Neuronal stem cell (in vitro differentiated cells): ENCODE measurements at regions not wholly inside any gene's neighbourhood (a gene's known extent, or its start where the extent isn't known, plus 50 kb on each side); places are given as distances from the start of the nearest gene placed in this dataset.
"Not testable (repeated sequence)": the region's sequence is repeated elsewhere in the genome, so short reads cannot be mapped to it uniquely, and the experiment has no call there.

Source experiments
- DNase-seq: peaks from one replicate; pipeline ENCODE4 v3.0.0-alpha.2; 2013; ENCODE audit warnings: low spot score
- H2AFZ ChIP-seq: one replicate; pipeline ENCODE4 v1.6.1; 2013; ENCODE audit warnings: mild to moderate bottlenecking, low read length, inconsistent platforms
- H2AK5ac ChIP-seq: 2 replicates; pipeline ENCODE4 v1.6.1; 2013; ENCODE audit warnings: low read depth, mild to moderate bottlenecking, inconsistent platforms, low read length, moderate library complexity, mixed read lengths
- H2BK120ac ChIP-seq: 2 replicates; pipeline ENCODE4 v1.6.1; 2013; ENCODE audit warnings: low read depth, mild to moderate bottlenecking, inconsistent platforms, low read length, moderate library complexity, mixed read lengths
- H2BK12ac ChIP-seq: one replicate; pipeline ENCODE4 v1.6.1; 2013; ENCODE audit warnings: low read length, inconsistent platforms
- H2BK15ac ChIP-seq: 2 replicates; pipeline ENCODE4 v1.6.1; 2013; ENCODE audit warnings: mild to moderate bottlenecking, low read length, inconsistent platforms, mixed read lengths
- H2BK5ac ChIP-seq: one replicate; pipeline ENCODE4 v1.6.1; 2013; ENCODE audit warnings: inconsistent platforms, mild to moderate bottlenecking, low read length, moderate library complexity
- H3K14ac ChIP-seq: one replicate; pipeline ENCODE4 v1.6.1; 2013; ENCODE audit warnings: low read length, inconsistent platforms
- H3K18ac ChIP-seq: 2 replicates; pipeline ENCODE4 v1.6.1; 2013; ENCODE audit warnings: low read length, inconsistent platforms
- H3K23ac ChIP-seq: 2 replicates; pipeline ENCODE4 v1.6.1; 2013; ENCODE audit warnings: low read depth, mild to moderate bottlenecking, mixed read lengths, low read length, inconsistent platforms; ENCODE audit not compliant: poor library complexity
- H3K27ac ChIP-seq: replicated peaks from 3 replicates; pipeline ENCODE4 v1.5.1; 2013; ENCODE audit warnings: low read length, inconsistent platforms
- H3K27me3 ChIP-seq, 3 experiments: 2 replicates each; pipeline ENCODE4 v1.6.1; 2013; ENCODE audit warnings: low read length in 3 of 3, mild to moderate bottlenecking in 2 of 3, inconsistent platforms in 1 of 3, low read depth in 1 of 3, mixed read lengths in 1 of 3, moderate library complexity in 1 of 3; ENCODE audit not compliant: control insufficient read depth in 3 of 3, insufficient read depth in 3 of 3
- H3K36me3 ChIP-seq, 2 donors: replicated peaks in 1 of 2; 2 replicates each; pipeline ENCODE4 v1.6.1; 2013; ENCODE audit warnings: low read length in 2 of 2; ENCODE audit not compliant: control insufficient read depth in 2 of 2, insufficient read depth in 2 of 2
- H3K4ac ChIP-seq: 2 replicates; pipeline ENCODE4 v1.6.1; 2013; ENCODE audit warnings: inconsistent platforms, mild to moderate bottlenecking, low read length, moderate library complexity
- H3K4me1 ChIP-seq, 2 donors: 1 replicate in 1 of 2; 2 replicates in 1 of 2; pipeline ENCODE4 v1.6.1; 2013; ENCODE audit warnings: low read length in 2 of 2, low read depth in 1 of 2; ENCODE audit not compliant: control insufficient read depth in 2 of 2, insufficient read depth in 1 of 2
- H3K4me2 ChIP-seq: one replicate; pipeline ENCODE4 v1.6.1; 2013; ENCODE audit warnings: mild to moderate bottlenecking, low read length, inconsistent platforms; ENCODE audit not compliant: insufficient read depth, poor library complexity, severe bottlenecking
- H3K4me3 ChIP-seq, 2 donors: 2 replicates each; pipeline ENCODE4 v1.5.1; 2013; ENCODE audit warnings: low read length in 2 of 2, mild to moderate bottlenecking in 2 of 2, inconsistent platforms in 1 of 2, moderate library complexity in 1 of 2
- H3K79me1 ChIP-seq: one replicate; pipeline ENCODE4 v1.6.1; 2013; ENCODE audit warnings: low read depth, mild to moderate bottlenecking, inconsistent platforms, low read length, moderate library complexity
- H3K9ac ChIP-seq: one replicate; pipeline ENCODE4 v1.6.1; 2013; ENCODE audit warnings: mild to moderate bottlenecking, low read depth, low read length, inconsistent platforms; ENCODE audit not compliant: poor library complexity
- H3K9me3 ChIP-seq, 2 donors: replicated peaks in 1 of 2; 2 replicates each; pipeline versions ENCODE3 to v1.6.1; 2013; ENCODE audit warnings: low read length in 2 of 2, mild to moderate bottlenecking in 2 of 2, inconsistent platforms in 1 of 2, low read depth in 1 of 2, mixed read lengths in 1 of 2, moderate library complexity in 1 of 2; ENCODE audit not compliant: control insufficient read depth in 2 of 2, insufficient read depth in 1 of 2
- H4K8ac ChIP-seq: one replicate; pipeline ENCODE4 v1.6.1; 2013; ENCODE audit warnings: low read depth, mild to moderate bottlenecking, inconsistent platforms, low read length, moderate library complexity
- H4K91ac ChIP-seq: one replicate; pipeline ENCODE4 v1.6.1; 2013; ENCODE audit warnings: low read length, low read depth, mild to moderate bottlenecking, inconsistent platforms; ENCODE audit not compliant: poor library complexity
- WGBS, 2 donors: extraction: QIAGEN DNeasy Blood & Tissue Kit; methylation state at CpG; one replicate each; pipeline ENCODE4 v1.1.7; 2013; ENCODE audit warnings: missing lambda C conversion rate in 2 of 2, mixed read lengths in 1 of 2; ENCODE audit not compliant: insufficient read length in 2 of 2, insufficient replicate concordance in 1 of 2; ENCODE audit errors: extremely low coverage in 2 of 2; 5-methylcytosine and 5-hydroxymethylcytosine counted together

DNA sequence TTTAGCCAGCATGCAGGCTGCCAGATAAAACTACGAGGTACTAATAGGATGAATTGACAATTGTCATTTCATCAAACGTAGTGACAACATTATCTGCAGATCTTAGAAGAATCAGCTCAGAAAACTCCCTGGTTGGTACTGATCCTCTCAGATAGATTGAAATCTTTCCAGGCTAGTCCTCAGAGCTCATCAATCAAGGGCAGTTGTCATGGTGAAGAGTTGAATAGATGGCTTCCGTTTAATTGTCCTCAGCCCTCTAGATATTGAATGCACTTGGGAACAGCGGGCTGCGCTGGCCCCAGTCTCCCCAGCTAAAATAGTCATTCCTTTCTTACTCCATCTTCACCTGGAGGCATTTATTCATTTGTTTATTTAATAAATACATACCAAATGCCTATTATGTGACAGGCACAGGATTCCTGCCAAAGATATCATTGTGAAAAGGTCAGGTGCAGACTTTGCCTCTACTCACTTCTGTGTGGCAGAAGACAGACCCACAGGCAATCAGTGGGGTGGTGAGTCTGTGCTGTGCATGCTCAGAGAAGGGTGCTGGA lies 1081.6 kb downstream of the TYW1 start:
- H3K9me3 ChIP-seq = no peaks in the 10 kb centered on the region
- no peak overlapping the region for H2BK15ac ChIP-seq
- H3K27ac ChIP-seq = no peak overlapping the region
- no peaks in the 10 kb centered on the region for H3K79me1 ChIP-seq
- peaks cover 0 to 2% of the 10 kb centered on the region in 2 donors for H3K4me1 ChIP-seq
- H2BK12ac ChIP-seq = no peak overlapping the region
- H3K27me3 ChIP-seq = no peaks in the 10 kb centered on the region
- H3K4me3 ChIP-seq = no peak overlapping the region
- H2AK5ac ChIP-seq = no peak overlapping the region
- no peak overlapping the region for H2AFZ ChIP-seq
- no peak for DNase-seq
- no peak overlapping the region for H3K18ac ChIP-seq
- no peak overlapping the region for H3K23ac ChIP-seq
- no peak overlapping the region for H2BK5ac ChIP-seq
- H3K4ac ChIP-seq = no peak overlapping the region
- no peak overlapping the region for H3K14ac ChIP-seq
- no peak overlapping the region for H2BK120ac ChIP-seq
- H3K36me3 ChIP-seq = no peaks in the 10 kb centered on the region
- H4K91ac ChIP-seq = no peak overlapping the region
- no peak overlapping the region for H3K4me2 ChIP-seq
- no peak overlapping the region for H4K8ac ChIP-seq
- no peak overlapping the region for H3K9ac ChIP-seq
- WGBS, 2 donors = no CpG with 5 or more reads among the region's 5 CpGs

DNA sequence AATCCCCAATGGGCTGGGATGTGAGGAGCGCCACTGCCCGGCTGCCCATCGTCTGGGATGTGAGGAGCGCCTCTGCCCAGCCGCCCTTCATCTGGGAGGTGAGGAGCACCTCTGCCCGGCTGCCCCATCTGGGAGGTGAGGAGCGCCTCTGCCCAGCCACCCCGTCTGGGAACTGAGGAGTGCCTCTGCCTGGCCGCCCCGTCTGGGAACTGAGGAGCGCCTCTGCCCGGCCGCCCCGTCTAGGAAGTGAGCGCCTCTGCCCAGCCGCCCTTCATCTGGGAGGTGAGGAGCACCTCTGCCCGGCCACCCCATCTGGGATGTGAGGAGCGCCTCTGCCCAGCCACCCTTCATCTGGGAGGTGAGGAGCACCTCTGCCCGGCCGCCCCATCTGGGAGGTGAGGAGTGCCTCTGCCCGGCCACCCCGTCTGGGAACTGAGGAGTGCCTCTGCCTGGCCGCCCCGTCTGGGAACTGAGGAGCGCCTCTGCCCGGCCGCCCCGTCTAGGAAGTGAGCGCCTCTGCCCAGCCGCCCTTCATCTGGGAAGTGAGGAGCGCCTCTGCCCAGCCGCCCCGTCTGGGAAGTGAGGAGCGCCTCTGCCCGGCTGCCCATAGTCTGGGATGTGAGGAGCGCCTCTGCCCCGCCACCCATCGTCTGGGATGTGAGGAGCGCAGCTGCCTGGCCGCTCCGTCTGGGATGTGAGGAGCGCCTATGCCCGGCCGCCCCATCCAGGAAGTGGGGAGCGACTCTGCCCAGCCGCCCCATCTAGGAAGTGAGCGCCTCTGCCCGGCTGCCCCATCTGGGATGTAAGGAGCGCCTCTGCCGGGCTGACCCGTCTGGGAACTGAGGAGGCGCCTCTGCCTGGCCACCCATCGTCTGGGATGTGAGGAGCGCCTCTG lies 1085.7 kb downstream of the TYW1 start:
- not testable (repeated sequence) for H2BK5ac ChIP-seq, H3K4me1 ChIP-seq, H3K9me3 ChIP-seq, H3K14ac ChIP-seq, H3K79me1 ChIP-seq, H3K4ac ChIP-seq, H4K8ac ChIP-seq, H4K91ac ChIP-seq, H2AK5ac ChIP-seq, H3K27ac ChIP-seq, H3K36me3 ChIP-seq, H2BK12ac ChIP-seq, H3K4me3 ChIP-seq, H3K4me2 ChIP-seq, H3K9ac ChIP-seq, H2BK15ac ChIP-seq, H2AFZ ChIP-seq, H3K18ac ChIP-seq, H3K27me3 ChIP-seq, DNase-seq, H3K23ac ChIP-seq, H2BK120ac ChIP-seq
- WGBS, 2 donors = no CpG with 5 or more reads among the region's 54 CpGs

DNA sequence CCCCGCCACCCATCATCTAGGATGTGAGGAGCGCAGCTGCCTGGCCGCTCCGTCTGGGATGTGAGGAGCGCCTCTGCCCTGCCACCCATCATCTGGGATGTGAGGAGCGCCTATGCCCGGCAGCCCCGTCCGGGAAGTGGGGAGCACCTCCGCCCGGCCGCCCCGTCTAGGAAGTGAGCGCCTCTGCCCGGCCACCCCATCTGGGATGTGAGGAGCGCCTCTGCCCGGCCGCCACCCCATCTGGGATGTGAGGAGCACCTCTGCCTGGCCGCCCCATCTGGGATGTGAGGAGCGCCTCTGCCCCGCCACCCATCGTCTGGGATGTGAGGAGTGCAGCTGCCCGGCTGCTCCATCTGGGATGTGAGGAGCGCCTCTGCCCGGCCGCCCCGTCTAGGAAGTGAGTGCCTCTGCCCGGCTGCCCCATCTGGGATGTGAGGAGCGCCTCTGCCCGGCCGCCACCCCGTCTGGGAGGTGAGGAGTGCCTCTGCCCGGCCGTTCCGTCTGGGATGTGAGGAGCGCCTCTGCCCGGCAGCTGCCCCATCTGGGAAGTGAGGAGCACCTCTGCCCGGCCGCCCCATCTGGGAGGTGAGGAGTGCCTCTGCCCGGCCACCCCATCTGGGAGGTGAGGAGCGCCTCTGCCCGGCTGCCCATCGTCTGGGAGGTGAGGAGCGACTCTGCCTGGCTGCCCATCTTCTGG lies 1086.5 kb downstream of the TYW1 start:
- H2BK12ac ChIP-seq, H3K36me3 ChIP-seq, H3K4me3 ChIP-seq, H4K8ac ChIP-seq, H3K4ac ChIP-seq, H3K9ac ChIP-seq, H2BK15ac ChIP-seq, H2AK5ac ChIP-seq, H4K91ac ChIP-seq, H2BK5ac ChIP-seq, H3K18ac ChIP-seq, H3K4me2 ChIP-seq, H3K79me1 ChIP-seq, H2AFZ ChIP-seq, H3K9me3 ChIP-seq, H3K23ac ChIP-seq, H3K14ac ChIP-seq, H3K27ac ChIP-seq, H3K27me3 ChIP-seq, DNase-seq, H3K4me1 ChIP-seq, H2BK120ac ChIP-seq: not testable (repeated sequence)
- WGBS, 2 donors = no CpG with 5 or more reads among the region's 44 CpGs

DNA sequence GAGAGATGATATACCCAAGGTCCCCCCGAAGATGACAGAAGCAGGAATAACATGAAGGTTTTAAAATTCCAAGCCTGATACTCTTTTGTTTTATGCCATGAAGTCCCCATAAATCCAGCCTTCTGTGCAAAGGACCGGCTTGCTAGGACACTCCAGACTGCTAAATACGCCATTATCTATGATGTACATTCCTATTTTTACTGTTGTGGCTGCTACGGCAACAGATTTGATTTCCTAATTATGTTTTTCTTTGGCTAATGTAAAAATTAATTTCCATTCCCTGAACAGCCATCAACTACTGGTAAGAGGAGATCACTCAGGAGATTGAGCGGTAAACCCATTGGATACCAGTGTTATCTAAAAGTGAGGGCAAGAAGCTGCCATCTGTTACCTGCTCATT lies 1090.8 kb downstream of the TYW1 start:
- Histone ChIP-seq H3K14ac (no peak overlapping the region), H3K4ac (no peak overlapping the region), H3K9me3 (no peaks in the 10 kb centered on the region), H3K36me3 (no peaks in the 10 kb centered on the region), H3K27ac (no peak overlapping the region), H3K18ac (no peak overlapping the region), H4K91ac (no peak overlapping the region), H3K4me2 (no peak overlapping the region), H3K4me1 (no peaks in the 10 kb centered on the region), H3K4me3 (no peak overlapping the region), H2AFZ (no peak overlapping the region), H2BK120ac (no peak overlapping the region), H4K8ac (no peak overlapping the region), H3K27me3 (no peaks in the 10 kb centered on the region), H2AK5ac (no peak overlapping the region), H3K23ac (no peak overlapping the region), H2BK15ac (no peak overlapping the region), H2BK5ac (no peak overlapping the region), H3K9ac (no peak overlapping the region), H2BK12ac (no peak overlapping the region), H3K79me1 (no peaks in the 10 kb centered on the region)
- no peak for DNase-seq
- no CpG with 5 or more reads among the region's 5 CpGs for WGBS, 2 donors
